H9 (cell line): ENCODE measurements at regions not wholly inside any gene's neighbourhood (a gene's known extent, or its start where the extent isn't known, plus 50 kb on each side); places are given as distances from the start of the nearest gene placed in this dataset.

ENCODE experiments used
- DNase-seq: peaks from one replicate; pipeline ENCODE4 v3.0.0-alpha.2; 2017
- H2AFZ ChIP-seq: one replicate; pipeline ENCODE4 v1.6.1; 2013; ENCODE audit warnings: mild to moderate bottlenecking, low read length, control low read depth, moderate library complexity
- H2AK5ac ChIP-seq: 2 replicates; pipeline ENCODE4 v1.6.1; 2013; ENCODE audit warnings: low read length, control low read depth, mixed read lengths; ENCODE audit not compliant: insufficient read length
- H2BK120ac ChIP-seq: one replicate; pipeline ENCODE4 v1.6.1; 2013; ENCODE audit warnings: low read depth, mild to moderate bottlenecking, low read length, control low read depth, inconsistent platforms; ENCODE audit not compliant: poor library complexity, severe bottlenecking
- H2BK12ac ChIP-seq: 2 replicates; pipeline ENCODE4 v1.6.1; 2013; ENCODE audit warnings: low read length, control low read depth, mixed read lengths, low read depth; ENCODE audit not compliant: insufficient read length
- H2BK15ac ChIP-seq: 2 replicates; pipeline ENCODE4 v1.6.1; 2013; ENCODE audit warnings: low read depth, low read length, control low read depth
- H2BK20ac ChIP-seq: one replicate; pipeline ENCODE4 v1.6.1; 2013; ENCODE audit warnings: low read depth, mild to moderate bottlenecking, low read length, control low read depth, inconsistent platforms; ENCODE audit not compliant: poor library complexity, severe bottlenecking
- H2BK5ac ChIP-seq: 2 replicates; pipeline ENCODE4 v1.6.1; 2013; ENCODE audit warnings: low read length, control low read depth, mixed read lengths; ENCODE audit not compliant: insufficient read length
- H3K14ac ChIP-seq: 2 replicates; pipeline ENCODE4 v1.6.1; 2013; ENCODE audit warnings: low read length, control low read depth; ENCODE audit not compliant: insufficient read depth
- H3K18ac ChIP-seq: 2 replicates; pipeline ENCODE4 v1.6.1; 2013; ENCODE audit warnings: low read depth, mild to moderate bottlenecking, mixed read lengths, low read length, control low read depth; ENCODE audit not compliant: insufficient read length
- H3K23ac ChIP-seq: 2 replicates; pipeline ENCODE4 v1.6.1; 2013; ENCODE audit warnings: low read length, control low read depth, mixed read lengths, low read depth; ENCODE audit not compliant: insufficient read length
- H3K23me2 ChIP-seq: 2 replicates; pipeline ENCODE4 v1.6.1; 2013; ENCODE audit warnings: low read depth, mild to moderate bottlenecking, mixed read lengths, low read length, control low read depth; ENCODE audit not compliant: insufficient read length, poor library complexity, severe bottlenecking
- H3K27ac ChIP-seq: 2 replicates; pipeline ENCODE4 v1.5.1; 2013; ENCODE audit warnings: low read length, control low read depth, mixed read lengths, low read depth; ENCODE audit not compliant: insufficient read length
- H3K27me3 ChIP-seq: 2 replicates; pipeline ENCODE4 v1.6.1; 2013; ENCODE audit warnings: low read length, control low read depth, inconsistent platforms; ENCODE audit not compliant: insufficient read depth
- H3K4ac ChIP-seq: 2 replicates; pipeline ENCODE4 v1.6.1; 2013; ENCODE audit warnings: low read depth, mild to moderate bottlenecking, control low read depth, inconsistent platforms, low read length, moderate library complexity
- H3K4me1 ChIP-seq: 2 replicates; pipeline ENCODE4 v1.6.1; 2013; ENCODE audit warnings: low read length, control low read depth, inconsistent platforms; ENCODE audit not compliant: insufficient read depth
- H3K4me2 ChIP-seq: 2 replicates; pipeline ENCODE4 v1.6.1; 2013; ENCODE audit warnings: low read length, control low read depth, mixed read lengths; ENCODE audit not compliant: insufficient read length, insufficient read depth
- H3K56ac ChIP-seq: 2 replicates; pipeline ENCODE4 v1.6.1; 2013; ENCODE audit warnings: low read depth, mild to moderate bottlenecking, mixed read lengths, low read length, control low read depth; ENCODE audit not compliant: insufficient read length
- H3K79me1 ChIP-seq: 2 replicates; pipeline ENCODE4 v1.6.1; 2013; ENCODE audit warnings: low read depth, mild to moderate bottlenecking, moderate library complexity, low read length, control low read depth, inconsistent platforms; ENCODE audit not compliant: insufficient read depth, poor library complexity, severe bottlenecking
- H3K79me2 ChIP-seq: 2 replicates; pipeline ENCODE4 v1.6.1; 2013; ENCODE audit warnings: low read length, control low read depth, inconsistent platforms; ENCODE audit not compliant: insufficient read depth
- H3K9ac ChIP-seq: 2 replicates; pipeline ENCODE4 v1.6.1; 2013; ENCODE audit warnings: low read length, control low read depth, mixed read lengths; ENCODE audit not compliant: insufficient read length; ENCODE audit errors: extremely low read depth
- H3K9me3 ChIP-seq: one replicate; pipeline ENCODE4 v1.6.1; 2013; ENCODE audit warnings: low read depth, low read length, inconsistent platforms; ENCODE audit not compliant: control insufficient read depth
- H3T11ph ChIP-seq: one replicate; pipeline ENCODE4 v1.6.1; 2013; ENCODE audit warnings: mild to moderate bottlenecking, low read length, control low read depth, inconsistent platforms
- H4K20me1 ChIP-seq: one replicate; pipeline ENCODE4 v1.6.1; 2013; ENCODE audit not compliant: control insufficient read depth, insufficient read length, insufficient read depth
- H4K5ac ChIP-seq: 2 replicates; pipeline ENCODE4 v1.6.1; 2013; ENCODE audit warnings: low read depth, mild to moderate bottlenecking, mixed read lengths, low read length, control low read depth; ENCODE audit not compliant: insufficient read length
- H4K8ac ChIP-seq: replicated peaks from 2 replicates; pipeline ENCODE4 v1.6.1; 2013; ENCODE audit warnings: low read length, control low read depth, mixed read lengths, low read depth; ENCODE audit not compliant: insufficient read length
- H4K91ac ChIP-seq: 2 replicates; pipeline ENCODE4 v1.6.1; 2013; ENCODE audit warnings: low read depth, mild to moderate bottlenecking, moderate library complexity, mixed read lengths, low read length, control low read depth; ENCODE audit not compliant: insufficient read length
- H3K27ac Mint-ChIP-seq, 3 experiments: 2 replicates in 2 of 3; 3 replicates in 1 of 3; pipeline ENCODE4 v1.8.0; 2020 to 2021; ENCODE audit warnings: mixed read lengths in 3 of 3, mild to moderate bottlenecking in 1 of 3, moderate library complexity in 1 of 3
- H3K27me3 Mint-ChIP-seq: 2 replicates; pipeline ENCODE4 v1.8.0; 2021; ENCODE audit warnings: low read depth, mild to moderate bottlenecking, moderate library complexity, mixed read lengths
- H3K36me3 Mint-ChIP-seq, 3 experiments: 2 replicates in 2 of 3; 3 replicates in 1 of 3; pipeline ENCODE4 v1.8.0; 2020 to 2021; ENCODE audit warnings: low read depth in 3 of 3, mixed read lengths in 3 of 3; ENCODE audit not compliant: insufficient read depth in 1 of 3
- H3K4me1 Mint-ChIP-seq, 2 experiments: 2 replicates each; pipeline ENCODE4 v1.8.0; 2020; ENCODE audit warnings: mixed read lengths in 2 of 2
- H3K4me3 Mint-ChIP-seq, 2 experiments: 2 replicates in 1 of 2; 3 replicates in 1 of 2; pipeline ENCODE4 v1.8.0; 2020 to 2021; ENCODE audit warnings: mild to moderate bottlenecking in 2 of 2, mixed read lengths in 2 of 2, moderate library complexity in 1 of 2
- H3K9me3 Mint-ChIP-seq, 2 experiments: 2 replicates in 1 of 2; 3 replicates in 1 of 2; pipeline ENCODE4 v1.8.0; 2020; ENCODE audit warnings: mild to moderate bottlenecking in 2 of 2, mixed read lengths in 2 of 2, moderate library complexity in 1 of 2
- WGBS: extraction: QIAGEN DNeasy Blood & Tissue Kit; methylation state at CpG from one replicate; pipeline ENCODE4 v1.1.7; 2013; ENCODE audit warnings: missing lambda C conversion rate, low lambda C conversion rate, mixed read lengths; ENCODE audit not compliant: insufficient read length; ENCODE audit errors: extremely low coverage; 5-methylcytosine and 5-hydroxymethylcytosine counted together
- TF ChIP-seq, protein P1 (sequence below): fragments of 200-600 bp; sonication (generic); conservative IDR thresholded peaks from 3 replicates; pipeline ENCODE4 v1.8.0; 2021; ENCODE audit warnings: antibody characterized with exemption, mild to moderate bottlenecking

DNA sequence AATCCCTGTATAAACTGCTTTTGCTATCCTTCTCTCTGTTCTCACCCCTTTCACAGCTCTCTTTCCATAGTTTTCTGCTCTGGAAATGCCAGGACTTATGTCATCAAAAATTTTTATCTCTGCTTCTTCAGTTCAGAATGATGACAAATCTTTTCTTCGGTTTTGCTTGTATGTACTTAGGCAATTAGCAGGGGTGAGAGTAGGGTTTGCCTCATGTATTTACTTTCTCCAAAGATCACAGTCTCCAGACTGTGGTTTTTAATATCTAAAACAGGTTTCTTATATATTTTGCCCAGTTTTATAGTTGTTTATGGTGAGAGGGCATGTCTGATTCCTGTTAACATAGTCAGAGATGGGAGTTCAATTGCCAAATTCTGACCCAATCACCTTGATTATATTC lies 235.4 kb upstream of the LYPLAL1 start:
- Histone ChIP-seq H2BK20ac (no peak overlapping the region), H3K4me1 (no peaks in the 10 kb centered on the region), H3K27ac (no peak overlapping the region), H2AFZ (no peak overlapping the region), H4K5ac (no peak overlapping the region), H3K27me3 (no peaks in the 10 kb centered on the region), H3K4me2 (no peak overlapping the region), H3K4ac (no peak overlapping the region), H2AK5ac (no peak overlapping the region), H3K23ac (no peak overlapping the region), H4K8ac (no peak overlapping the region), H3K23me2 (no peaks in the 10 kb centered on the region), H3K79me2 (no peaks in the 10 kb centered on the region), H4K20me1 (no peaks in the 10 kb centered on the region), H3K18ac (no peak overlapping the region), H2BK15ac (no peak overlapping the region), H2BK120ac (no peak overlapping the region), H3K56ac (no peak overlapping the region), H2BK5ac (no peak overlapping the region), H2BK12ac (no peak overlapping the region), H3T11ph (no peak overlapping the region), H4K91ac (no peak overlapping the region), H3K79me1 (no peaks in the 10 kb centered on the region), H3K9ac (no peak overlapping the region), H3K9me3 (no peaks in the 10 kb centered on the region), H3K14ac (no peak overlapping the region)
- Mint-ChIP-seq H3K4me1 (peaks cover 3 to 6% of the 10 kb centered on the region in 2 experiments; a peak in 3 of 4 replicates), H3K9me3 (peaks cover 18 to 22% of the 10 kb centered on the region in 2 experiments), H3K27me3 (no peaks in the 10 kb centered on the region), H3K36me3 (peaks cover 9 to 27% (median 10%) of the 10 kb centered on the region in 3 experiments; a peak in 4 of 7 replicates), H3K27ac (no peak overlapping the region), H3K4me3 (no peak overlapping the region)
- no peak for DNase-seq
- TF ChIP-seq, protein P1, sequence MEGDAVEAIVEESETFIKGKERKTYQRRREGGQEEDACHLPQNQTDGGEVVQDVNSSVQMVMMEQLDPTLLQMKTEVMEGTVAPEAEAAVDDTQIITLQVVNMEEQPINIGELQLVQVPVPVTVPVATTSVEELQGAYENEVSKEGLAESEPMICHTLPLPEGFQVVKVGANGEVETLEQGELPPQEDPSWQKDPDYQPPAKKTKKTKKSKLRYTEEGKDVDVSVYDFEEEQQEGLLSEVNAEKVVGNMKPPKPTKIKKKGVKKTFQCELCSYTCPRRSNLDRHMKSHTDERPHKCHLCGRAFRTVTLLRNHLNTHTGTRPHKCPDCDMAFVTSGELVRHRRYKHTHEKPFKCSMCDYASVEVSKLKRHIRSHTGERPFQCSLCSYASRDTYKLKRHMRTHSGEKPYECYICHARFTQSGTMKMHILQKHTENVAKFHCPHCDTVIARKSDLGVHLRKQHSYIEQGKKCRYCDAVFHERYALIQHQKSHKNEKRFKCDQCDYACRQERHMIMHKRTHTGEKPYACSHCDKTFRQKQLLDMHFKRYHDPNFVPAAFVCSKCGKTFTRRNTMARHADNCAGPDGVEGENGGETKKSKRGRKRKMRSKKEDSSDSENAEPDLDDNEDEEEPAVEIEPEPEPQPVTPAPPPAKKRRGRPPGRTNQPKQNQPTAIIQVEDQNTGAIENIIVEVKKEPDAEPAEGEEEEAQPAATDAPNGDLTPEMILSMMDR: no peak
- no CpG with 5 or more reads among the region's 1 CpG for WGBS
